Astrocyte of the cerebellum (primary cell): ENCODE measurements at regions not wholly inside any gene's neighbourhood (a gene's known extent, or its start where the extent isn't known, plus 50 kb on each side); places are given as distances from the start of the nearest gene placed in this dataset.

Source experiments
- DNase-seq: peaks from one replicate; pipeline ENCODE4 v3.0.0-alpha.2; 2011; ENCODE audit warnings: low read depth
- H3K4me3 ChIP-seq: 2 replicates; pipeline ENCODE4 v1.5.1; 2011; ENCODE audit warnings: mild to moderate bottlenecking, low read depth, low read length, moderate library complexity
- CTCF ChIP-seq: IDR thresholded peaks from 2 replicates; pipeline ENCODE4 v1.5.1; 2012; ENCODE audit warnings: low read length, low read depth, moderate library complexity, mild to moderate bottlenecking; ENCODE audit errors: missing control alignments
- in situ Hi-C: cut with HindIII; loops from 2 replicates; pipeline ENCODE4 v1.10.0; 2017; ENCODE audit warnings: low sequenced_read_pairs

GRCh38 chr19:27905074-27905473 lies 1307.9 kb downstream of the UQCRFS1 start:
- no peak overlapping the region for H3K4me3 ChIP-seq
- no peak for TF ChIP-seq CTCF
- no peak for DNase-seq
- in situ Hi-C loops = no loop called here

GRCh38 chr19:27901078-27901477 lies 1311.9 kb downstream of the UQCRFS1 start:
- no peak overlapping the region for H3K4me3 ChIP-seq
- no peak for TF ChIP-seq CTCF
- in situ Hi-C loops = no loop called here
- DNase-seq = no peak

- DNase-seq = no peak
- TF ChIP-seq CTCF = no peak
- in situ Hi-C loops = no loop called here
- H3K4me3 ChIP-seq = no peak overlapping the region
These were observed 1316.9 kb downstream of the UQCRFS1 start for GRCh38 chr19:27896091-27896490.

GRCh38 chr19:27894906-27895754 lies 1317.8 kb downstream of the UQCRFS1 start:
- no peak for DNase-seq
- in situ Hi-C loops = no loop called here
- no peak for TF ChIP-seq CTCF
- no peak overlapping the region for H3K4me3 ChIP-seq

GRCh38 chr19:27892500-27892899 lies 1320.5 kb downstream of the UQCRFS1 start:
- DNase-seq = no peak
- no peak for TF ChIP-seq CTCF
- no peak overlapping the region for H3K4me3 ChIP-seq
- in situ Hi-C loops = no loop called here

GRCh38 chr19:27891411-27891810 lies 1321.5 kb downstream of the UQCRFS1 start:
- H3K4me3 ChIP-seq = no peak overlapping the region
- no peak for TF ChIP-seq CTCF
- in situ Hi-C loops = no loop called here
- no peak for DNase-seq

GRCh38 chr19:27890696-27891095 lies 1322.3 kb downstream of the UQCRFS1 start:
- no peak for TF ChIP-seq CTCF
- DNase-seq = no peak
- H3K4me3 ChIP-seq = no peak overlapping the region
- in situ Hi-C loops = no loop called here
